ENCODE measurements at regions not wholly inside any gene's neighbourhood (a gene's known extent, or its start where the extent isn't known, plus 50 kb on each side); places are given as distances from the start of the nearest gene placed in this dataset.

GRCh38 chr12:110995615-110996014, 75.2 kb upstream of the MYL2 start:
- TF ChIP-seq CTCF (IDR thresholded peaks at IDR 0.05; ENCODE audit: poor library complexity) (no peak), EZH2 (IDR thresholded peaks at IDR 0.05; ENCODE audit: borderline replicate concordance) (no peak)

Data from hepatocyte (in vitro differentiated cells).